Cerebellar cortex (tissue), 1 donor: ENCODE measurements at regions not wholly inside any gene's neighbourhood (a gene's known extent, or its start where the extent isn't known, plus 50 kb on each side); places are given as distances from the start of the nearest gene placed in this dataset.

ENCODE experiments used
- DNase-seq: peaks from one replicate; pipeline ENCODE4 v3.0.0-alpha.2; 2015; ENCODE audit warnings: low spot score

DNA sequence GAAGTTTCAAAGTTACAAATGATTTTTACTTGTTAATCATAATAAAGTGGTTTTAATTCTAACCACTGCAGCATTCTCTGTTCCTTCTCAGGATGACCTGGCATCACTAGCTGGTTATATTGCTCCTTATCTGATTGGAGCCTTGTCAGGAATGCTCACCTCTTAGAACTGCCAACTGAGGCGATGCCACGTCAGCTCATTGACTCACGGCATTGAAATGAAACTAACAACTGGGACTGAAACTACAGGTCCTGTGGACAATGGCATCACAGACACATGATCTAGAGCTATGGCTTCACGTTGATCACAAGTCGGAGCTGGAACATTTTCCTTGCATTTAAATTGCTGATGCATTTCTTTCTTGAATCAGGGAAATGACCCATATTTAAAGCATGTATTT is 54.9 kb upstream of the MAP2 start:
- DNase-seq, result no peak

DNA sequence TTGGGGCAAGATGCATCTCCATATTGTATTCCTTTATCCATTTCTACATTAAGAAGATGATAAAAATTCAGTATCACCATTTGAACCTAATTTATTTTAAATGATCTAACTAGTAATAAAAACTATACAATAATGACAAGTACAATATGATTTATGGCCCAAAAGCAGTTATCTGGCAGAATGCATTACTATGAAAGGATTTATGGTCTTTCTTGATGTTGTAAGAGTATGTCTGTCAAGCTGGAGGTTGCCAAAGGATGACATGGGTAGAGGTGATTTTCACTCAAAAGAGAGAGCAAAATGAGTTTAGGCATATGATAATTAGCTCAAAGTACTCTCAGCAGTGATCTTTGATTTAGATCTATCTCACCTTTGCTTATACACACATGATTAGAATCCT is 54.2 kb upstream of the MAP2 start:
- no peak for DNase-seq

DNA sequence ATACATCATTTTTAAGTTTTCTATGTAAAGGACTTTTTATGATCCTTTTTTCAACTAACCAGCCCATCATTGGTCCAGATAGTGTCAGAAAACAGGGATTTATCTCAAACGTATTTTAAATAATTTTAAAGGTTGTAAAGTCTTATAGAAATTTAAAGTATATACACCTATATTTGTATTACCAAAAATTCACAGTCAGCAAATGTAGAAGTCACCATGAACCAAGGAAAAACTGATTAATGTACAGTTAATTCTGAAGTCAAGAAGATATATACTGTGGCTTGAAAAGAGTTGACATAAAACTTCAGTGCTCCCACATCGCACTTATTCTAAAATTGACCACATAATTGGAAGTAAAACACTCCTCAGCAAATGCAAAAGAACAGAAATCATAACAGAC is 52.4 kb upstream of the MAP2 start:
- DNase-seq, result no peak
